ENCODE measurements at regions not wholly inside any gene's neighbourhood (a gene's known extent, or its start where the extent isn't known, plus 50 kb on each side); places are given as distances from the start of the nearest gene placed in this dataset.
"Not testable (repeated sequence)": the region's sequence is repeated elsewhere in the genome, so short reads cannot be mapped to it uniquely, and the experiment has no call there.

GRCh38 chr18:1658908-1659566 lies 754.4 kb downstream of the ADCYAP1 start:
- no peak overlapping the region for H2AFZ ChIP-seq (ENCODE audit: low read length)
- DNase-seq (ENCODE audit: insufficient read length, low spot score, missing footprints) = no peak
- no peaks in the 10 kb centered on the region for H3K4me1 ChIP-seq (ENCODE audit: insufficient read depth, low read length)
- H3K27me3 ChIP-seq (ENCODE audit: insufficient read depth, low read length) = no peaks in the 10 kb centered on the region
- H3K36me3 ChIP-seq (ENCODE audit: insufficient read depth, low read length) = no peaks in the 10 kb centered on the region
- H3K9me3 ChIP-seq (ENCODE audit: low read depth, low read length) = peaks cover 5% of the 10 kb centered on the region
- no peak overlapping the region for H3K27ac ChIP-seq (ENCODE audit: low read depth, low read length)
- H3K4me3 ChIP-seq (ENCODE audit: insufficient read depth, low read length) = no peak overlapping the region
- no peaks in the 10 kb centered on the region for H3K79me2 ChIP-seq (ENCODE audit: insufficient read depth, low read length)
- TF ChIP-seq, protein P1, sequence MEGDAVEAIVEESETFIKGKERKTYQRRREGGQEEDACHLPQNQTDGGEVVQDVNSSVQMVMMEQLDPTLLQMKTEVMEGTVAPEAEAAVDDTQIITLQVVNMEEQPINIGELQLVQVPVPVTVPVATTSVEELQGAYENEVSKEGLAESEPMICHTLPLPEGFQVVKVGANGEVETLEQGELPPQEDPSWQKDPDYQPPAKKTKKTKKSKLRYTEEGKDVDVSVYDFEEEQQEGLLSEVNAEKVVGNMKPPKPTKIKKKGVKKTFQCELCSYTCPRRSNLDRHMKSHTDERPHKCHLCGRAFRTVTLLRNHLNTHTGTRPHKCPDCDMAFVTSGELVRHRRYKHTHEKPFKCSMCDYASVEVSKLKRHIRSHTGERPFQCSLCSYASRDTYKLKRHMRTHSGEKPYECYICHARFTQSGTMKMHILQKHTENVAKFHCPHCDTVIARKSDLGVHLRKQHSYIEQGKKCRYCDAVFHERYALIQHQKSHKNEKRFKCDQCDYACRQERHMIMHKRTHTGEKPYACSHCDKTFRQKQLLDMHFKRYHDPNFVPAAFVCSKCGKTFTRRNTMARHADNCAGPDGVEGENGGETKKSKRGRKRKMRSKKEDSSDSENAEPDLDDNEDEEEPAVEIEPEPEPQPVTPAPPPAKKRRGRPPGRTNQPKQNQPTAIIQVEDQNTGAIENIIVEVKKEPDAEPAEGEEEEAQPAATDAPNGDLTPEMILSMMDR (IDR thresholded peaks at IDR 0.05; ENCODE audit: extremely low read depth, low read depth, low read length) = no peak
- no peaks in the 10 kb centered on the region for H4K20me1 ChIP-seq (ENCODE audit: insufficient read depth, low read length)
- H3K4me2 ChIP-seq (ENCODE audit: insufficient read depth, low read length) = no peak overlapping the region

DNA sequence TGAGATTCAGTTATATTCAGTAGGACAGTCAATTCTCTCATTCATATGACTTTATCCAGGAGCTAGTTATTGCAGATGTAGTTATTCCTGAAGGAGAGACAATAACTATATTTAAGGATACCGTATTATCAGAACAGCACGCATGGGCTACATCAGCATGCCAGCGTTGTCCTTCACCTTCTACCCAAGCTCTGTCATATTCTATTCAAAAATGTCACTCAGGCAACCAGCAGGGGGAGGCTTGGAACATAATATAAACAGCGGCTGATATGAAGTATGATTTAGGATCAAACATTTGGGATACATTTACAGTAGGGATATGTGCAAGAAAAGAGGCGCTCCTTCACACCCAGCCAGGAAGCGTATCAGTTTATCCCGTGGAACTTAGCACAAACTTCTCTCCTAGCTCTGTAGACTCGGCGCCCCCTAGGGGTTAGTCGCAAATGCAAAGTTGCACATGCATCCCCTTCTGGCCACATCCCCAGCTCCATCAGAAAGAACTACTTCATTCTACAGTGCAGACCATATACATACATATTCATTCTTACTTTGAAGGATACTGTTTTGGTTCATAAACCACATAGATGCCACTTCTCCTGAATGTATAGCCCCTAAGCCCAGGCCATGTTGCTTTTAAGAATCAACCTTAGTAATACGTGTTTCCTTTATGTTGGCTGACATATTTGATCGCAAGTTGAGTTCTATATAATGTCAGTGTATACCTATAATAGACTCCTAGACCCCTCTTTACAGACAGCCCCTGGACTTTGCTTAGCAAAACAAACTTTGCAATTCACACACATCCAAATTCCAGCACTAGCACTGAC lies 759.4 kb downstream of the ADCYAP1 start:
- Histone ChIP-seq H3K4me1 (ENCODE audit: insufficient read depth, low read length) (no peaks in the 10 kb centered on the region), H3K9me3 (ENCODE audit: low read depth, low read length) (no peaks in the 10 kb centered on the region), H3K79me2 (ENCODE audit: insufficient read depth, low read length) (no peaks in the 10 kb centered on the region), H2AFZ (ENCODE audit: low read length) (no peak overlapping the region), H4K20me1 (ENCODE audit: insufficient read depth, low read length) (no peaks in the 10 kb centered on the region), H3K4me2 (ENCODE audit: insufficient read depth, low read length) (no peak overlapping the region), H3K27me3 (ENCODE audit: insufficient read depth, low read length) (no peaks in the 10 kb centered on the region), H3K27ac (ENCODE audit: low read depth, low read length) (no peak overlapping the region), H3K36me3 (ENCODE audit: insufficient read depth, low read length) (no peaks in the 10 kb centered on the region), H3K4me3 (ENCODE audit: insufficient read depth, low read length) (no peak overlapping the region)
- TF ChIP-seq, protein P1 (IDR thresholded peaks at IDR 0.05; ENCODE audit: extremely low read depth, low read depth, low read length) = no peak
- no peak for DNase-seq (ENCODE audit: insufficient read length, low spot score, missing footprints)

DNA sequence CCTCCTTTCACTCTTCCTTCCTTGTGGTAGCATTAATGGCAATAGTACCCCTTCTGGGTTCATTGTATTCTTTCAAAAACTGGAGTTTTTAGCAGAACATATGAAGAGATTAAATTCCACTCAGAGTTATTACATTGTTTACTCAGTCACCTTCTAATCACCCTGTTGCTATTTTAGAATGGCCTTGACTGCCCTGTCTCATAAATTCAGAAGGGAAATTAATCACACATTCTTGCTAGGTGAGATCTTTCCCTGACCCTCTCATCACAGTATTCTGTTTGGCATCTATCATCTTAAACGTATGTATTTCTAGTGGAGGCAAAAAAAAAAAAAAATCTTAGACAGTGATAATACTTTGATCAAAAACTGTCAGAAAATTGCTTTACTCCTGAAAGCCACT lies 760.4 kb downstream of the ADCYAP1 start:
- Histone ChIP-seq H3K9me3 (ENCODE audit: low read depth, low read length) (no peaks in the 10 kb centered on the region), H4K20me1 (ENCODE audit: insufficient read depth, low read length) (no peaks in the 10 kb centered on the region), H3K4me1 (ENCODE audit: insufficient read depth, low read length) (no peaks in the 10 kb centered on the region), H3K27ac (ENCODE audit: low read depth, low read length) (no peak overlapping the region), H3K79me2 (ENCODE audit: insufficient read depth, low read length) (no peaks in the 10 kb centered on the region), H3K27me3 (ENCODE audit: insufficient read depth, low read length) (no peaks in the 10 kb centered on the region), H3K4me3 (ENCODE audit: insufficient read depth, low read length) (no peak overlapping the region), H2AFZ (ENCODE audit: low read length) (no peak overlapping the region), H3K36me3 (ENCODE audit: insufficient read depth, low read length) (no peaks in the 10 kb centered on the region), H3K4me2 (ENCODE audit: insufficient read depth, low read length) (no peak overlapping the region)
- TF ChIP-seq, protein P1 (IDR thresholded peaks at IDR 0.05; ENCODE audit: extremely low read depth, low read depth, low read length) = no peak
- DNase-seq (ENCODE audit: insufficient read length, low spot score, missing footprints) = no peak

- no peak for DNase-seq (ENCODE audit: insufficient read length, low spot score, missing footprints)
- Histone ChIP-seq H3K4me1 (ENCODE audit: insufficient read depth, low read length) (no peaks in the 10 kb centered on the region), H3K4me2 (ENCODE audit: insufficient read depth, low read length) (no peak overlapping the region)
These were observed 763.6 kb downstream of the ADCYAP1 start for GRCh38 chr18:1668279-1668678.

DNA sequence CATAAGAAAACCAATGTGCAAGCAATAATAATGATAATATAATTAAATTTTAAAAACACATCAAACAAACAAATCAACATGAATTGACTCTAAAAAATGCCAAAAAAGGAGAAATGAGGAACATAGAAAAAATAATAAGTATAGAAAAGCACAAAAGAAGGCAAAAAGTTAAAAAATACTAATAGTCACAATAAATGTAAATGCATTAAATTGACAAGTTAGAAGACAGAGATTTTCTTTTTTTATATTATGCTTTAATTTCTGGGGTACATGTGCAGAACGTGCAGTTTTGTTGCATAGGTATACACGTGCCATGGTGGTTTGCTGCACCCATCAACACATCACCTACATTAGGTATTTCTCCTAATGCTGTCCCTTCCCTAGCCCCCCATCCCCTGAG lies 767.0 kb downstream of the ADCYAP1 start:
- DNase-seq (ENCODE audit: insufficient read length, low spot score, missing footprints); H3K4me1 ChIP-seq (ENCODE audit: insufficient read depth, low read length); H3K36me3 ChIP-seq (ENCODE audit: insufficient read depth, low read length); H3K27ac ChIP-seq (ENCODE audit: low read depth, low read length); H3K27me3 ChIP-seq (ENCODE audit: insufficient read depth, low read length); H4K20me1 ChIP-seq (ENCODE audit: insufficient read depth, low read length); H2AFZ ChIP-seq (ENCODE audit: low read length); H3K4me3 ChIP-seq (ENCODE audit: insufficient read depth, low read length); H3K9me3 ChIP-seq (ENCODE audit: low read depth, low read length); H3K4me2 ChIP-seq (ENCODE audit: insufficient read depth, low read length); H3K79me2 ChIP-seq (ENCODE audit: insufficient read depth, low read length): not testable (repeated sequence)

More at GRCh38 chr18:1668279-1668678, 763.6 kb downstream of the ADCYAP1 start:
- H3K36me3 ChIP-seq (ENCODE audit: insufficient read depth, low read length) = no peaks in the 10 kb centered on the region
- no peaks in the 10 kb centered on the region for H4K20me1 ChIP-seq (ENCODE audit: insufficient read depth, low read length)
- H3K27me3 ChIP-seq (ENCODE audit: insufficient read depth, low read length) = no peaks in the 10 kb centered on the region
- no peak overlapping the region for H2AFZ ChIP-seq (ENCODE audit: low read length)
- H3K9me3 ChIP-seq (ENCODE audit: low read depth, low read length) = no peaks in the 10 kb centered on the region
- H3K27ac ChIP-seq (ENCODE audit: low read depth, low read length) = no peak overlapping the region
- H3K4me3 ChIP-seq (ENCODE audit: insufficient read depth, low read length) = no peak overlapping the region
- H3K79me2 ChIP-seq (ENCODE audit: insufficient read depth, low read length) = no peaks in the 10 kb centered on the region
- TF ChIP-seq, protein P1 (IDR thresholded peaks at IDR 0.05; ENCODE audit: extremely low read depth, low read depth, low read length) = no peak

Data from osteoblast (primary cell).